CD4-positive, alpha-beta T cell (primary cell): ENCODE measurements at regions not wholly inside any gene's neighbourhood (a gene's known extent, or its start where the extent isn't known, plus 50 kb on each side); places are given as distances from the start of the nearest gene placed in this dataset.

Source experiments
- ATAC-seq: fragments of 200-7000 bp; cut with Tn5 transposase; one replicate; pipeline ENCODE4 v1.10.0; 2022; ENCODE audit warnings: mild to moderate bottlenecking; ENCODE audit not compliant: poor library complexity
- CTCF ChIA-PET: fragments of 350-600 bp; sonication (Branson Sonifier 250); formaldehyde crosslinking; loops from one replicate; lab custom pipeline; 2021; ENCODE audit warnings: antibody characterized with exemption, inconsistent platforms; lab: Charles Lee
- POLR2A ChIA-PET: fragments of 350-600 bp; sonication (Branson Sonifier 250); formaldehyde crosslinking; loops from one replicate; lab custom pipeline; 2021; ENCODE audit warnings: antibody characterized with exemption, inconsistent platforms; lab: Charles Lee
- DNase-seq, 14 experiments: peaks; one replicate each; pipeline ENCODE4 v3.0.0-alpha.2; 2013 to 2020; ENCODE audit warnings: mixed read lengths in 2 of 14
- H3K27ac ChIP-seq, 2 donors: one replicate each; pipeline versions ENCODE4 v1.5.1 to v1.7.0; 2013; ENCODE audit warnings: low read length in 2 of 2, low read depth in 1 of 2, mild to moderate bottlenecking in 1 of 2
- H3K27me3 ChIP-seq, 2 experiments: 1 replicate in 1 of 2; 2 replicates in 1 of 2; pipeline versions ENCODE4 v1.6.1 to v1.7.0; 2013; ENCODE audit warnings: low read length in 2 of 2, control low read depth in 1 of 2, mild to moderate bottlenecking in 1 of 2, moderate library complexity in 1 of 2; ENCODE audit not compliant: insufficient read depth in 2 of 2, control insufficient read depth in 1 of 2
- H3K36me3 ChIP-seq: one replicate; pipeline ENCODE4 v1.6.1; 2013; ENCODE audit warnings: low read length, control low read depth; ENCODE audit not compliant: insufficient read depth
- H3K4me1 ChIP-seq: one replicate; pipeline ENCODE4 v1.6.1; 2013; ENCODE audit warnings: low read length, control low read depth; ENCODE audit not compliant: insufficient read depth
- H3K4me3 ChIP-seq: one replicate; pipeline ENCODE4 v1.5.1; 2013; ENCODE audit warnings: mild to moderate bottlenecking, low read length, moderate library complexity
- H3K9me3 ChIP-seq, 2 experiments: 1 replicate in 1 of 2; 2 replicates in 1 of 2; pipeline versions ENCODE4 v1.6.1 to v1.7.0; 2013; ENCODE audit warnings: low read length in 2 of 2, mild to moderate bottlenecking in 2 of 2, control low read depth in 1 of 2, moderate library complexity in 1 of 2; ENCODE audit not compliant: control insufficient read depth in 1 of 2, insufficient read depth in 1 of 2
- H3K27ac Mint-ChIP-seq: one replicate; pipeline ENCODE4 v1.8.0; 2020; ENCODE audit warnings: mixed read lengths
- H3K27me3 Mint-ChIP-seq: one replicate; pipeline ENCODE4 v1.8.0; 2021; ENCODE audit warnings: mixed read lengths
- H3K36me3 Mint-ChIP-seq: one replicate; pipeline ENCODE4 v1.8.0; 2021; ENCODE audit warnings: low read depth, mixed read lengths
- H3K4me1 Mint-ChIP-seq: one replicate; pipeline ENCODE4 v1.8.0; 2021; ENCODE audit warnings: low read depth, mixed read lengths
- H3K4me3 Mint-ChIP-seq: one replicate; pipeline ENCODE4 v1.8.0; 2020; ENCODE audit warnings: mild to moderate bottlenecking, mixed read lengths
- H3K9me3 Mint-ChIP-seq: one replicate; pipeline ENCODE4 v1.8.0; 2020; ENCODE audit warnings: mixed read lengths
- intact Hi-C, 2 experiments: fragments of 100-400 bp; cut with DNase I in 1 of 2; cut with micrococcal nuclease in 1 of 2; formaldehyde crosslinking; loops; one replicate each; pipeline versions ENCODE4 v1.15.1 to v1.9.0; 2023 to 2025; cut with DNase I, micrococcal nuclease
- TF ChIP-seq, protein P1 (sequence below): fragments of 200-600 bp; IDR thresholded peaks from one replicate; pipeline ENCODE4 v1.8.0; 2022; ENCODE audit warnings: antibody characterized with exemption, mild to moderate bottlenecking

- no peaks in the 10 kb centered on the region for H3K9me3 ChIP-seq
- no peaks in the 10 kb centered on the region for H3K4me1 Mint-ChIP-seq
- H3K27ac Mint-ChIP-seq = no peak overlapping the region
- H3K4me3 Mint-ChIP-seq = no peak overlapping the region
- peaks cover 6% of the 10 kb centered on the region for H3K27me3 Mint-ChIP-seq
- TF ChIP-seq, protein P1, sequence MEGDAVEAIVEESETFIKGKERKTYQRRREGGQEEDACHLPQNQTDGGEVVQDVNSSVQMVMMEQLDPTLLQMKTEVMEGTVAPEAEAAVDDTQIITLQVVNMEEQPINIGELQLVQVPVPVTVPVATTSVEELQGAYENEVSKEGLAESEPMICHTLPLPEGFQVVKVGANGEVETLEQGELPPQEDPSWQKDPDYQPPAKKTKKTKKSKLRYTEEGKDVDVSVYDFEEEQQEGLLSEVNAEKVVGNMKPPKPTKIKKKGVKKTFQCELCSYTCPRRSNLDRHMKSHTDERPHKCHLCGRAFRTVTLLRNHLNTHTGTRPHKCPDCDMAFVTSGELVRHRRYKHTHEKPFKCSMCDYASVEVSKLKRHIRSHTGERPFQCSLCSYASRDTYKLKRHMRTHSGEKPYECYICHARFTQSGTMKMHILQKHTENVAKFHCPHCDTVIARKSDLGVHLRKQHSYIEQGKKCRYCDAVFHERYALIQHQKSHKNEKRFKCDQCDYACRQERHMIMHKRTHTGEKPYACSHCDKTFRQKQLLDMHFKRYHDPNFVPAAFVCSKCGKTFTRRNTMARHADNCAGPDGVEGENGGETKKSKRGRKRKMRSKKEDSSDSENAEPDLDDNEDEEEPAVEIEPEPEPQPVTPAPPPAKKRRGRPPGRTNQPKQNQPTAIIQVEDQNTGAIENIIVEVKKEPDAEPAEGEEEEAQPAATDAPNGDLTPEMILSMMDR = no peak
- ChIA-PET CTCF (no interaction called here), POLR2A (no interaction called here)
- H3K4me3 ChIP-seq = no peak overlapping the region
- H3K27me3 ChIP-seq = peaks cover 0 to 4% of the 10 kb centered on the region in 2 experiments
- DNase-seq (no peak), ATAC-seq (no peak)
- H3K4me1 ChIP-seq = no peaks in the 10 kb centered on the region
- no peak overlapping the region for H3K27ac ChIP-seq
- H3K36me3 Mint-ChIP-seq = no peaks in the 10 kb centered on the region
- no peaks in the 10 kb centered on the region for H3K9me3 Mint-ChIP-seq
- H3K36me3 ChIP-seq = no peaks in the 10 kb centered on the region
- intact Hi-C loops = no loop called here
These were observed 509.6 kb upstream of the USP24 start for GRCh38 chr1:55724551-55725325.

- no peak overlapping the region for H3K27ac ChIP-seq
- H3K9me3 ChIP-seq = no peaks in the 10 kb centered on the region
- TF ChIP-seq, protein P1 = no peak
- Mint-ChIP-seq H3K4me1 (no peaks in the 10 kb centered on the region), H3K4me3 (no peak overlapping the region), H3K27me3 (peaks cover 6% of the 10 kb centered on the region), H3K27ac (no peak overlapping the region), H3K9me3 (no peaks in the 10 kb centered on the region), H3K36me3 (no peaks in the 10 kb centered on the region)
- H3K4me1 ChIP-seq = no peaks in the 10 kb centered on the region
- no peak for DNase-seq
- H3K4me3 ChIP-seq = no peak overlapping the region
- ATAC-seq = no peak
- peaks cover 0 to 4% of the 10 kb centered on the region in 2 experiments for H3K27me3 ChIP-seq
- ChIA-PET CTCF (no interaction called here), POLR2A (no interaction called here)
- intact Hi-C loops = no loop called here
- H3K36me3 ChIP-seq = no peaks in the 10 kb centered on the region
These were observed 507.8 kb upstream of the USP24 start for GRCh38 chr1:55723001-55723400.

GRCh38 chr1:55720261-55720660 is 505.1 kb upstream of the USP24 start:
- H3K27me3 Mint-ChIP-seq = peaks cover 10% of the 10 kb centered on the region
- peaks cover 0 to 2% of the 10 kb centered on the region in 2 experiments for H3K27me3 ChIP-seq
- no peak overlapping the region for H3K27ac ChIP-seq
- no peak overlapping the region for H3K27ac Mint-ChIP-seq
- TF ChIP-seq, protein P1 = no peak
- H3K9me3 ChIP-seq = no peaks in the 10 kb centered on the region
- no peaks in the 10 kb centered on the region for H3K9me3 Mint-ChIP-seq
- ChIA-PET POLR2A (no interaction called here), CTCF (no interaction called here)
- no peaks in the 10 kb centered on the region for H3K4me1 Mint-ChIP-seq
- no peaks in the 10 kb centered on the region for H3K36me3 ChIP-seq
- no peak overlapping the region for H3K4me3 ChIP-seq
- no peak overlapping the region for H3K4me3 Mint-ChIP-seq
- H3K36me3 Mint-ChIP-seq = no peaks in the 10 kb centered on the region
- ATAC-seq (no peak), DNase-seq (no peak)
- intact Hi-C loops = no loop called here
- H3K4me1 ChIP-seq = no peaks in the 10 kb centered on the region
